ENCODE measurements at regions not wholly inside any gene's neighbourhood (a gene's known extent, or its start where the extent isn't known, plus 50 kb on each side); places are given as distances from the start of the nearest gene placed in this dataset.
A peak's percentile ranks its signal among the peaks of the same experiment; 100 is the strongest.

GRCh38 chr2:207283356-207283755 is 117.6 kb upstream of the KLF7 start:
- H3K36me3 Mint-ChIP-seq, result no peaks in the 10 kb centered on the region
- Histone ChIP-seq H3K36me3 (no peaks in the 10 kb centered on the region), H3K4me2 (no peak overlapping the region), H3K9ac (no peak overlapping the region), H2AFZ (replicated peaks) (peak overlapping the region; percentile 26), H3K4me3 (no peak overlapping the region), H3K4me1 (peaks cover 16% of the 10 kb centered on the region), H4K20me1 (ENCODE audit: low read depth) (no peaks in the 10 kb centered on the region), H3K9me3 (ENCODE audit: low read depth) (no peaks in the 10 kb centered on the region), H3K79me2 (ENCODE audit: low read depth) (no peaks in the 10 kb centered on the region), H3K27ac (no peak overlapping the region), H3K27me3 (no peaks in the 10 kb centered on the region), H3F3A (ENCODE audit: low read depth) (peaks cover 3% of the 10 kb centered on the region)
- peaks cover 27% of the 10 kb centered on the region for H3K4me1 Mint-ChIP-seq
- no peaks in the 10 kb centered on the region for H3K27me3 Mint-ChIP-seq (ENCODE audit: insufficient read depth, low read depth)
- H3K27ac Mint-ChIP-seq, result no peak overlapping the region
- DNase-seq (ENCODE audit: low spot score), result peak; percentile 13
- no peak overlapping the region for H3K4me3 Mint-ChIP-seq
- no peak for TF ChIP-seq CTCF (IDR thresholded peaks at IDR 0.05)
- TF ChIP-seq EZH2phosphoT487 (IDR thresholded peaks at IDR 0.05), result no peak
- TF ChIP-seq EZH2 (IDR thresholded peaks at IDR 0.05), result no peak
- H3K9me3 Mint-ChIP-seq, result no peaks in the 10 kb centered on the region

- H3F3A ChIP-seq (ENCODE audit: low read depth), result peaks cover 3% of the 10 kb centered on the region
- peaks cover 31% of the 10 kb centered on the region for H3K4me1 ChIP-seq
- no peaks in the 10 kb centered on the region for H3K79me2 ChIP-seq (ENCODE audit: low read depth)
- H2AFZ ChIP-seq (replicated peaks), result no peak overlapping the region
- no peak overlapping the region for H3K4me2 ChIP-seq
- no peaks in the 10 kb centered on the region for H3K9me3 ChIP-seq (ENCODE audit: low read depth)
- H3K27me3 Mint-ChIP-seq (ENCODE audit: insufficient read depth, low read depth), result no peaks in the 10 kb centered on the region
- H3K27me3 ChIP-seq, result no peaks in the 10 kb centered on the region
- H3K27ac ChIP-seq, result no peak overlapping the region
- H4K20me1 ChIP-seq (ENCODE audit: low read depth), result no peaks in the 10 kb centered on the region
- H3K36me3 Mint-ChIP-seq, result no peaks in the 10 kb centered on the region
- DNase-seq (ENCODE audit: low spot score), result no peak
- no peak overlapping the region for H3K4me3 Mint-ChIP-seq
- H3K4me1 Mint-ChIP-seq, result peaks cover 31% of the 10 kb centered on the region
- H3K9ac ChIP-seq, result no peak overlapping the region
- H3K9me3 Mint-ChIP-seq, result no peaks in the 10 kb centered on the region
- H3K27ac Mint-ChIP-seq, result no peak overlapping the region
- no peak overlapping the region for H3K4me3 ChIP-seq
- H3K36me3 ChIP-seq, result no peaks in the 10 kb centered on the region
- TF ChIP-seq CTCF (IDR thresholded peaks at IDR 0.05) (no peak), EZH2 (IDR thresholded peaks at IDR 0.05) (no peak), EZH2phosphoT487 (IDR thresholded peaks at IDR 0.05) (no peak)
Measured at GRCh38 chr2:207284556-207285472, 119.1 kb upstream of the KLF7 start.

GRCh38 chr2:207285473-207285815 is 119.7 kb upstream of the KLF7 start:
- Mint-ChIP-seq H3K27ac (no peak overlapping the region), H3K36me3 (no peaks in the 10 kb centered on the region), H3K4me1 (peaks cover 31% of the 10 kb centered on the region), H3K27me3 (ENCODE audit: insufficient read depth, low read depth) (no peaks in the 10 kb centered on the region), H3K4me3 (no peak overlapping the region), H3K9me3 (no peaks in the 10 kb centered on the region)
- Histone ChIP-seq H3K4me2 (no peak overlapping the region), H2AFZ (replicated peaks) (no peak overlapping the region), H3K9me3 (ENCODE audit: low read depth) (no peaks in the 10 kb centered on the region), H3F3A (ENCODE audit: low read depth) (peaks cover 3% of the 10 kb centered on the region), H3K4me3 (no peak overlapping the region), H3K36me3 (no peaks in the 10 kb centered on the region), H3K27me3 (no peaks in the 10 kb centered on the region), H3K27ac (no peak overlapping the region), H3K4me1 (peaks cover 31% of the 10 kb centered on the region), H3K79me2 (ENCODE audit: low read depth) (no peaks in the 10 kb centered on the region), H4K20me1 (ENCODE audit: low read depth) (no peaks in the 10 kb centered on the region), H3K9ac (no peak overlapping the region)
- no peak for TF ChIP-seq EZH2phosphoT487 (IDR thresholded peaks at IDR 0.05)
- TF ChIP-seq CTCF (IDR thresholded peaks at IDR 0.05), result no peak
- no peak for TF ChIP-seq EZH2 (IDR thresholded peaks at IDR 0.05)
- DNase-seq (ENCODE audit: low spot score), result no peak

Measured in neural progenitor cell (in vitro differentiated cells).